Mammary epithelial cell (primary cell): ENCODE measurements at regions not wholly inside any gene's neighbourhood (a gene's known extent, or its start where the extent isn't known, plus 50 kb on each side); places are given as distances from the start of the nearest gene placed in this dataset.

ENCODE experiments used
- CTCF ChIP-seq, 2 donors: IDR thresholded peaks in 1 of 2; conservative IDR thresholded peaks in 1 of 2; 2 replicates each; pipeline ENCODE4 v1.5.1; 2011 to 2012; ENCODE audit warnings: inconsistent platforms in 2 of 2, low read length in 2 of 2, mild to moderate bottlenecking in 2 of 2, control low read depth in 1 of 2, low read depth in 1 of 2; ENCODE audit not compliant: insufficient read depth in 1 of 2; ENCODE audit errors: extremely low read depth in 1 of 2
- EZH2 ChIP-seq: IDR thresholded peaks from 2 replicates; pipeline ENCODE4 v1.6.1; 2012; ENCODE audit warnings: low read length, inconsistent platforms, borderline replicate concordance

- TF ChIP-seq CTCF (conservative IDR thresholded peaks at IDR 0.05 in 1 of 2, IDR thresholded peaks at IDR 0.05 in 1 of 2; ENCODE audit: extremely low read depth in 1 of 2, insufficient read depth in 1 of 2, low read depth in 1 of 2, low read length in 2 of 2), result no peak
- no peak for TF ChIP-seq EZH2
These were observed 768.9 kb upstream of the ADGRL4 start for GRCh38 chr1:79775402-79775801.
